HG03159 (cell line): ENCODE measurements at regions not wholly inside any gene's neighbourhood (a gene's known extent, or its start where the extent isn't known, plus 50 kb on each side); places are given as distances from the start of the nearest gene placed in this dataset.

Source experiments
- ATAC-seq: cut with Tn5 transposase; IDR thresholded peaks from one replicate; pipeline ENCODE4 v1.9.1; 2021; ENCODE audit warnings: mild to moderate bottlenecking, moderate library complexity; ENCODE audit not compliant: unreplicated experiment

DNA sequence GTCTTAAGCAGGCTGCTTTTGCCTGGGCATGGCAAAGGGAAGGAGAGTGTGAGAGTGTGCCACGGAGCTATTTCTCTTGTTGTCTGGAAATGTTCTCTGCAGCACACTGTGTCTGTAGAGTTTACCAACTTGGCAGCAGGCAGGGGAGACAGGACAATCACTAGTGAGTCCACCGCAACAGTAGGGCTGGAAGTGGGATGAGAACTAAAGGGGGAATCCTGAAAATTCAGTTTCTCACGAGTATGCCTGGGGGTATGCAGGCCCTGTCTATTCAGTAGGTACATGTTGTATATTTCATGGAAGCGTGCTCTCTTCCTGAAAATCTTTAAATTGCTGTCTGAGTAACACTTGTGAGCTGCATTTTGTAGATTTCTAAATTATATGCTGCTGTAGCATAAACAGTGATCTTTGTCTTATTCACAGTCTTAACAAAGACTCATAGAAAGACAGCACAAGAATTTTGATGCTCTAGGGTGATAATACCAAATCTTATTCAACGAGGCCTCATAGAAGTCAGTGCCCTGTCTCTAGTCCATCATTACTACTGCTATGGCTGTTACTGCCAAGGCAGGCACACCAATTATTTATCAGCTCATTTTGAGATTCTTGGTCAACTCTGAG is 200.4 kb upstream of the LEF1 start:
- no peak for ATAC-seq

DNA sequence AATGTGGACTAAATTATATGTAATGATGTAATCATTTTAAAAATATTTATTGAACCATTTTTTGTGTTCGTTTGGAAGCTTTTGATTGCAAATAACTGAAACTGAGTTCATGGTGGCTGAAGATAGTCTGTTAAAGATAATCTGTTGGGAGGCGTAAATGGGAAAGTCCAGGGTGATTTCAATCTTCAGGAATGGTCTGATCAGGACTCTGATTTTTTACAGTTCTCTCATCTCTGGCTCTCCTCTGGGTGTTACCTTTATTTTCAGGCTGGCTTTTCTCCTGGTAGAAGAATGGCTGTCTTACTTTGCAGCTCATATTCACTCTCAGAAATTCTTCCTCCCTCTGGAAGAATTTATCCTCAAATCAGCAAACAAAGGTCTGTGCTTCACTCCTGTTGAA is 199.0 kb upstream of the LEF1 start:
- ATAC-seq = no peak

DNA sequence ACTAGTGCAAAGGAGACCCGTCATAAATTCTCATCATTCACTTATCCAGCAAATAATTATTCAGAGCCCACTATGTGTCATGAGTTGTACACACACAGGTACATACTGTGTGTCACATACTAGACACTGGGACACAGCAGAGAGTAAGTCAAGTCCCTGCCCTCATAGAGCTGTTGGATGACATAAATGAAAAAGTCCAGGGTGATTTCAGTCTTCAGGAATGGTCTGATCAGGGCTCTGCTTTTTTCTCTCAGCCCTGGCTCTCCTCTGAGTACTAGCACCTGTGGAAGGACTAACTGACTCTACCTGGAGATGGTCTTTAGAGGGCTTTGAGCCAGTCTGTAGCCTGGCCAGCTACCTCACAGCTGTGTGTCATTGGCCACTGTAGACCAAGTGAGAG is 198.0 kb upstream of the LEF1 start:
- no peak for ATAC-seq

DNA sequence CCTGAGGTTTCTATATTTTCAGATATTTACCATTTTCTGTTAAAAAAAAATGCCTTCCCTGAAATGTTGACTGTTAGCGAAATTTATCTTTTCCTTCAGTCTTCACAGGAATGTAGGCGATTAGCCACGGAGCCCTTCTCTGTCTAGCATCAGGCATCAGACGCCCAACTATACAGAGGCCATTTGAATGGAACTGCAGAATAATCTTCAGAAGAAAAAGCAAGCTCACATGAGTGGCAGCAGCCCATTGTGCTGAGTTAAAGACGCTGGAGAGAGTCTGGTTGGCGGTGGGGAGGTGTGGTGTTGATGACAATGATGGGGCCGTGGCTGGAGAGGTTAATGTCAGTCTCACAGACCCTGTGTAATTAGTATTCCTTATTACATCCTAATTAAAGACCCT is 196.8 kb upstream of the LEF1 start:
- ATAC-seq = no peak

DNA sequence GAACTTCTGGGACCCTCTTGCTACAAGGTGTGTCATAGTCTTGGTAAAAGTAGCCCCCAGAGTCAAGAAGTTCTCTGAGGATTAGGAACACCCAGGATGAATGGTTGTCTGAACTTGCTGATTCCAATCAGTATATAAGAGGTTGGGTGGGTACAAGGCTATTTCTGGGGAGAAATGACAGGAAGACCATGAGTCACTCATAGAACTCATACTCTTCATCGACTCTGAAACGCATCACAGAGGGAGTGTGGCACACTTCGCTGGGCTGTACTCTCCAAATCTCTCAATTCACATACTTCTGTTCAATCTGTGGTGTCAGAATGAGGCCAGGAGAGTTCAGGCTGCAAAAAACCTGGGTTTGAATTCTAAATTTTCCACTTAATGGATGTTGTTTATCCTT is 193.2 kb upstream of the LEF1 start:
- no peak for ATAC-seq

DNA sequence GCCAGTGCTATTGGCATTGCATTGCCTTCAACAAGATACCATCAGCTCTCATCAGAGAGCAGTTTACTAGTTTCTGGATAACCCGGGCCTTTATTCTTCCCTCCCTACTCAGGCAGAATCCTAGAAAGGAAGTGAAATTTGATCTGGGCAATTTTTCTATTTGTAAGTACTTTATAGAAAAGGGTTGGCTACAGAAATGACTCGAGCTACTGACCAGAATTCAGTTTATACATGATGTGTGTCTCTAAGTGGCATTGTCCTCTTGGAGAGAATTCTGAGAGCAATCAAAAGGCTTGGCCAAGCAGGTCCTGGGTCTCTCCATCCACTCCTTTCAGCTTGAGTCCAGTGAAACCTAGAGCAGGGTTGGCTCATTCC is 192.7 kb upstream of the LEF1 start:
- no peak for ATAC-seq

DNA sequence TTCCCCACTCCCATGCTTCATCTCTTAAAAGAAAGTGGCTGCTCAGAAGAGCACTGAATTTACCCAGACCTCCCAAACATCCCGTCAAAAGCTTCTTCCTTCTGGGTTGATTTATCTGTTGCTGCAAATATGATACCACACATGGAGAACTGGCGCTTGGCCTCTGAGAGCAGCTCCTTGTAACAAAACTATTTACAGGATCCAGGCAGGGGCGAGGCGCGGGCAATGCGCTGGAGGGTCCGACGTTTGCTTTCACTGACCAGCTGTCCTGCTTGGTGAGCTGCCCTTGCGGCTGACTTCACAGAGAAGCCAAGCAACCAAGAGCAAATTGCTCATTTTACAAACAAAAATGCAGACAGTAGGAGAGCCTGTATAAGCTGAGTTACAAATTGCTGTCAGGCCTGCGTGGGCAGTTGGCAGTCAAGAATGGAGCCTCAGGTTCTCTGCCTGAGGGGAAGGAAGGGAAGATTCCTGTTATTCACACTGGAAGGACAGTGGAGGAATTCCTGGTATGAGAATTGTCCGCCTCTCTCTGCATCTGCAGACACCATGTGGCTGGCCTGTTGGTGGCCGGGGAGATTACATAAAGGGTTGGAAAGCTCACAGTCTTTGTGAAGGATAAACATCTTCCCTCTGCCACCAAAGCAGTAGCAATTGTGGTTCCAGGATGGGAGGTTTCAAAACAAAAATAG is 192.2 kb upstream of the LEF1 start:
- ATAC-seq = no peak

DNA sequence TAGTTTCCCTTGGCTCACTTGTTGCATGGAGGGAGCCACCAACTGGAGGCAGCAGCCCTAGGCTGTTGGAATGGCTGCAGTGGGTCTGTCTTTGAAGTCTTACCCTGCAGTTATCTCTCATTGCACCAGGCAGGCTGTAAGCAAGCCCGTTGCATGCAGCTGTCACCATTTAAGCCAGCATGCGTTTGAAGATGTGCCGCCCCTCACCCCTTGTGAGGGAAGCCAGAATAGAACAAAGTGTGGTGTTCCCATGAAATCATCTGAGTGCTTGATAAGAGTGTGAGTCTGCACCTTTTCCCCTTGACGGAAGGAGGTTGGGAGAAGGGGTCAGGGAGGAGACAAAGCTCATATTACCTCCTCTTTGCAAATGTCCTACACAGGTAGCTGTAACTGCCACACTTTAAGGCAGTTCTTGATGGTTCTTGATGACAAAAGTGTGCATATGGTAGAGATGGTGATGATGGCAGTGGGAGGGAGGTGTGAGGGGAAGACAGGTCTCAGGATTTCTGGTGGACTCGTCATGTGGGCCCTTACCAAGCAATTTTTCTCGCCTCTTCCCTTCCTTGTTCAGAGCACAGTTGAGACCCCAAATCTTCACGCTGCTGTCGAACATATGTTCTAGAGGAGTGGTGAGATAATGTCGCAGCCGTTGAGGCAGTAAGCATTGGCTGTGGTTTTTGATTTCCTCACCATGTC is 191.4 kb upstream of the LEF1 start:
- ATAC-seq = no peak

DNA sequence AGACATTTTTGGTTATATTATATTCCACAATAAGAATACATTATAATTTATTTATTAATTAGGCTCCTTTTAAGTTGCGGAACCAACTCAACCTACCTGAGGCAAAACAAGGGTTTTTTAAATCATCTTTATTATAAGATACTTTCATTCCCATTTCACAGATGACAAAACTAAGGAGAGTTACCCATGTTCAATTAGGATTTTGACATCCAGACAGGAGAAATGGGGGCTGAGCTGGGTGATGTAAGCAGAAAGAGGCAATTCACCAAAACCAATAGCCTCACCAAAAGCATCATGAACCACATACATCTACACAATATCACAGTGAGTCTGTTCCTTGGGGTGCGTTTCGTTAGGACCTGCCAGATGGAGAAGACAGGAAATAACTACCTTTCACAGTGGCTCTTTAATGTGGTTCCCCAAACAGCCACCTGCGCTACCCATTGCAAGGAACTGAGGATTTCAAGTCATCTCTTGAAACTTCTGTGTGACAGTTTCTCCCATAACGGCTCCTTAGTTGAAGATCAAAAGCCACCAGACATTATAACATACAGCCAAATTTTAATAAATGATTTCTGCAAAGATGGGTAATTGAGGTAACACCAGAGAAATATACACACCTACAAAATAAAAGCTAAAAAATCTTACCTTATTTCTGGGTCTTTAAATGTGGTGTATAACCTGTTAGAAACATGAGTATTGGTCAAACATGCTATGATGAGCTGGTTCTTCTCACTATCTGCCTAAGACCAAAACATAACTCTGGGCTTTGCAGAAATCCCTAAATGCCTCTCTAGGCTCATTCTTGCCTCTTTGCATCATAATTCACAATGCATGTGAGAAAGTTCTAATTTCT is 190.6 kb upstream of the LEF1 start:
- no peak for ATAC-seq

DNA sequence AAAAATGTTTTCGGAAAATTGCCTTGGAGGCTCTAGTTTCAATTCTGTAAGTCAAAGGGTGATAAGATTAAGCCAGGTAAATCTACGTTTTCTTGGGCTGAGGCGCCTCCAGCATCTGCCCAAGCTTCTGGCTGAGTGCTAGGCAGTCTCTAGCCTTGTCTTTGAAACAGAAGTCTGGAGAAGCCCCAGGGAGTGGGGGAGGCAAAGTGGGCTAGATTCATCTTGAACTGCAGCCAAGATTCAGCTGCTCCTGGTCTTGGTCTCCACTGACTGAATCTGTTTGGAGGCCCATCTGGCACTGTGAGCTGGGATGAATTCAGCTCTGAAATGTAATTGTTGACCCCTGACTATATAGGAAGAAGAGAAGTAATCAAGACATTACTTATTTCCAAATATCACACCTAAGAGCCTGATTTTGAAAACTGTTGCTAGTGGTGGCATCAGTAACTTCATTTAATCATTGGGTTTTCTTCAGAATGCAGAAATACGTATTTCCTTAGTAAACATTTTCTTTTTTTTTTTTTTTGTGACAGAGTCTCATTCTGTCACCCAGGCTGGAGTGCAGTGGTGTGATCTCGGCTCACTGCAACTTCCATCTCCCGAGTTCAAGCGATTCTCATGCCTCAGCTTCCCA is 187.3 kb upstream of the LEF1 start:
- ATAC-seq = no peak

DNA sequence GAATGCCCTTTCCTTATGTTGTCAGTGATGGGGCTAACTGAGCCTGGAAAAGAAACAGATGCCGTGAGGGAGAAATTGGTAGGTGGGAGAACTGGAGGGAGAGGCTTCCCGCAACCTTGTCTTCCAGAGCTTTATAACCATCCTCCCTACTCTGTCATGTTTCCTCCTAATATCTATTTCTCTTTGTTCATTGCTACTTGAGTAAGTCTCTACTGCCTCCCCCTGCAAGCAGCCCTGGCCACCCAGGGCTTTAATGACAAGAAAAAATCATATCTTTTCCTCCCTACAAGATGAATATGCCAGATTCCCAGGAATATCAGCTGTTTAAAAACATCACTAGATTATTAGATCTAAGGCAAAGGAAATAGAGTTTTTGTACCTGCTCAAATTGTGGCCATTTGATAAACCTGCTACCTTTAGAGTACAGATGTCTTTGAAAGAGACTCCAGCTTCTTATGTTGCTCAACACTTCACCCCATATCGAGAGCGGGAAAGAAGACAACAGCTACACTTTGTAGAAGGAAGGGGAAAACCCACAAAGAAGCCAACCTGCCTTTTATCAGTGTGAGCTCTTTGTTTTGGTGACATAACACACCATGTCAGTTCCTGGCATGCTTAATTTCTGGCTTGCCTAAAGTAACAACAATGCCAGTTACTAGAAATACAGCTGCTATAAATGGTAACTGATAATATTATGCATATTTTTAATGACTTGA is 186.6 kb upstream of the LEF1 start:
- no peak for ATAC-seq

DNA sequence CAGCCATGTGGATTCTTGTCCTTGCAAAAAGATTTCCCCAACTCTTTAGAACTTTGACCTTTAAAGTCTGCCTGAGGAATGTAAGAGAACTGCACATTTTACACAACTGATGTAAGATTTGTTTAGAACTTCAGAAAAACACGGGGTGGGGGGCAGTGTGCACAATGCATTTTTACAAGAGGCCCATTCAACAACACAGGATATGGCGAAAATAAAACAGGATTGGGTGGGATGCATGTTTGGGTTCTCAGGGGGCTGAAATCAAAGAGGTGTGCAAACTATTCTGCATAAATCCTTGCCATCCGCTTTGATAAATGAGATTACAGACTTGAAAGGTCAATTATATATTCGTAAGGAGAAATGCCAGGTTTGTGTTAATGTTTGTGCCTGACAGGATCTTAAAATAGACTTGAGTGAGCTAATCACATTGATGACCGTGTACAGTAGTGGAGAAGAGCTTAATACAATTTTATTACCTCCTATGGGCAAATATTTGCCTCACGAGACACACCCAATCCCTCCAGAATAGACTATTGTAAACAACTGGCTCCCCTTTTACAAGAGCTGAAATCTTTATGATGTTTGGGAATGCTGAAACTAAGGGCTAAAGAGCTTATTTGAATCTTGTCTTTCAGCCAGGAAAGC is 184.1 kb upstream of the LEF1 start:
- ATAC-seq = no peak

DNA sequence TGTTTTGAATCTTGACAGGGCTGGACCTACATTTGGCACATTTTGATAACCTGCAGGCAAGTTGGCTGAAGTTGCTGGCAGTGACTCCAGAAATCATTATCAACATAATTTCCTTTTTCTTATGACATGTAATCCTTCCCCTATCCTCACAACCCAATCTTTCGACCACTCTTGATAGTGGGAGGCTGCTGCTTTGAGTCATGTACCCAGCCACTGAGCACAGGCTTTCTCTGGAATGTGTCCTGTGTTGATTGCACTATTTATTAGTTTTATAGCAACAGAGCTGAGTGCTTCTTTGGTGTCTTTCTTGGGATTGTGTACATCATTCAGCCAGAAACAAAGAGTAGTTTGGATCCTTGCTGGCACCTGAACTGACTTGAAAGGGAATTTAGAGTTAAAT is 183.1 kb upstream of the LEF1 start:
- no peak for ATAC-seq

DNA sequence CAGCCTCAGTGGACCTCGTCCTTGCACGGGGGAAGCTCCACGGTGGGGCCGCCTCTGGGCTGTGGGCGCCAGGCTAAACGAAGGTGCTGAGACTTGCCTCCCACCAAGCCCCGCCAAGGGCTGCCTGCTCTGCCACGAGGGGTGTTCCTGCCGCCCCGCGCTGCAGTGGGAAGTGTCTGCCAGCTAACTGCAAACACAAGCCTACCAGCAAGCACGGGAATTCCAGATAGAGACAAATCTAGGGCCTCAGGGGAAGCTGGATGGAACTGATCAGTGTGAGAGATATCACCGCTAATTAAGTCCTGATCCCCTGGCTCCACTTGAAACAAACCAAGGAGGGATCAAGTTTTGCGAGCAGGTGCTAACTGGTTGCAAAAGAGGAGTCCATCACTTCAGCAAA is 181.6 kb upstream of the LEF1 start:
- no peak for ATAC-seq

DNA sequence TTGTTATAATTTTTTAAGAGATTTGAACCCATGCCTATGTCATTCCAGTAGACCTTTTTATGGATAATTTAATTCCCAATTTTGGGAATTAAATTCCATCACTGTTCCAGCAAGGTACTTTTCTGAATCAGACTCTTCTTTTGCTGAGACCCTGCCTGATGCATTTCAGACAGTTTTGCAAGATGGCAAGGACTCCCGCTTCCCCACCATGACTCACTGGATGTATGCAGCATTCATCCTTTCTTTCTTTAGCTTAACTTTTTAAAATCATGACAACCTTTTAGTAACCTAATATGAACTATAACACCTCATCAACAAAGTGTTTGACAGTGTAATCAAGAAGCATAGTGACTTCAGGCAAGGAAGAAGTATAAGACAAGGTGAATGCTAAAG is 178.1 kb upstream of the LEF1 start:
- ATAC-seq = no peak

DNA sequence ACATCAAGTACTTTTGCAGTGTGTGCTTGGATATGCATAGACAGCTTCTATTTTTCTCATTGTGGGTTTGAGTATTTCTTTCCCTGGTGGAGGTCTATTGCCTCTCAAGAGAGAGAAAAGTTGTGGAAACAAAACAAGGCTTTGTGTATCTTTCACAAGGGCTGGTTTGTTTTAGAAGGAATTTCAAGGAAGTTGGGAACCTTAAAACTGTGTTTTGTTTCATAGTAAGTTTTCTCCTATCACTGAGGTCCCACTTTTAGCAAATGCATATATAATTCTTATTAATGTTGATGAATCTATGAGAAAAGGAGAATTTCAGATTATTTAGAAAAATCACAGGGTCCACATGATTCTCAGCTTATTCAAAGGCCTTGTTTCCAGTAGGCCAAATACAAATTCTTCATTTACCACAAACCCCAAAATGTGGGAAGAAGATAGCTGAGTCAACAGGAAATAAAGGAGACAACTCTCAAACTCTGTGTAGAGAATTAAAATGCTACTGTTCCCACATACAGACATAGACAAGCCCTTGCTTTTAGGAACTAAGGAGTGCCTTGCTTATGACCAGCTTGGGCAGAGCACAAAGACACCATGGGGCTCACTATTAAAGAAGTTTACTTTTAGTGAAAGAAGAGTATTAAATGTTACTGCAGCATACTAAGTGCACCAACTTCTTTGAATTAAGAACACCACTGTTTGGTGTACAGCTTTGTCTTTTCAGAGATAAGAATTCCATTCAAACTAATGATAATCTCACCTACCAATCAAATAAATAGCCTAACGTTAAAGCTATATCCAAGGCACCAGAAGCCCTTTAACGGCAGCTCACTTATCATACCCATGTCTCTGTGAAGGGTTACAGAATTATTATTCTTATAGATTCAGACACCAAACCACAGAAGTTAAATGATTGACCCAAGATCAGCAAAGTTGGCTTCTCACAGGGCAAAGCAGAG is 177.4 kb upstream of the LEF1 start:
- no peak for ATAC-seq

DNA sequence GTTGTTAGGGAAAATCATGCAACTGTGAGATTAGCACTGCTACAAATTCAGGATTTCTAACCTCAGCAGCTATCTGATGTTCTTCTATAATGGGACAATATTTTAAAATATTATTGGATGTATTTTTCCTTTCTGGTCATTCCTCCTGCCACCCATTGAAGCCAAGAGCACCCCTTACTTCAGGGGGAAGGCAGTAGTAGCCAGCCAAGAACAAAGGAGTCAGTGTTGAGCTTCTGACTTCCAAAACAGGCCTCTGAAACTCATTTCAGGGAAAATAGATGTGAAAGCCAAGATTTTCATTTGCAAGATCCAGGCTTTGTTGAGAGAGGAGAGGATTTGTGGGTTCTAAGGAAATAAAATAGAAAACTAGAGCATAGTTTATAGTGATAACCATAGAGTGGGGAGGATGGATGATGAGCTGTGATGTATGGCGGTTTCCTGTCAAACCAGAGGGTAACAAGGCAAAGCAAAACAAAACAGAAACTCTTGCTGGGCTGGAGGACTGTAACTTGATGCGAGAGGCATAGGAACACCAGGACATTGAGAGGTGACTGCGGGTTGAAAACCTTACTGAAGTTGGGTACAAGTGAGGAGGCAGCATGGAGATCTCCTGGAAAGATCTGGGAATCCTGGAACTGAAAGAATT is 173.7 kb upstream of the LEF1 start:
- no peak for ATAC-seq

DNA sequence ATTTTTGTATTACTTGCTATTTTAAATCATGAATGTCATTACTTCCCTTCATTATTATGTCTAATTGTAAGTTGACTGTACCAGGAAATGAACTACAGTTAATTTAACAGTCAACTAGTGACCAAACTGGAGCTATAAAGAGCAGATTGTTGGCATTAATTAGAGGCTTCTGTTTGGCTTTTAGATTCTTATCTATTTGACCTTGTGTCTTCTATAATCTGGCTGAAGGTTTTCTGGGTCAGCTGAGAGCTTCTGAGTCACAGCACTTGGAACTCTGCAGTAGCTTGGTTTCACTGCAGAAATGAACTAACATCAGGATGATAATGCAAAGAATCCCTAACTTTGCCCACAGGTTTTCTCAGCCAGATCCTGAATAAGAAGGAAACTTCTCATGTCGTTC is 169.2 kb upstream of the LEF1 start:
- no peak for ATAC-seq
